Activated CD4-positive, alpha-beta T cell treated with anti-CD3 and anti-CD28 coated beads, Interleukin-2, amount 50 U/mL, for 48 hours (primary cell): ENCODE measurements at regions not wholly inside any gene's neighbourhood (a gene's known extent, or its start where the extent isn't known, plus 50 kb on each side); places are given as distances from the start of the nearest gene placed in this dataset.
"Not testable (repeated sequence)": the region's sequence is repeated elsewhere in the genome, so short reads cannot be mapped to it uniquely, and the experiment has no call there.

Experiments used
- DNase-seq, 2 experiments: peaks; one replicate each; pipeline ENCODE4 v3.0.0-alpha.2; 2020

GRCh38 chr3:118258850-118259249 is 775.8 kb downstream of the IGSF11 start:
- DNase-seq = not testable (repeated sequence)

GRCh38 chr3:118262800-118263402 is 771.7 kb downstream of the IGSF11 start:
- DNase-seq = no peak

DNA sequence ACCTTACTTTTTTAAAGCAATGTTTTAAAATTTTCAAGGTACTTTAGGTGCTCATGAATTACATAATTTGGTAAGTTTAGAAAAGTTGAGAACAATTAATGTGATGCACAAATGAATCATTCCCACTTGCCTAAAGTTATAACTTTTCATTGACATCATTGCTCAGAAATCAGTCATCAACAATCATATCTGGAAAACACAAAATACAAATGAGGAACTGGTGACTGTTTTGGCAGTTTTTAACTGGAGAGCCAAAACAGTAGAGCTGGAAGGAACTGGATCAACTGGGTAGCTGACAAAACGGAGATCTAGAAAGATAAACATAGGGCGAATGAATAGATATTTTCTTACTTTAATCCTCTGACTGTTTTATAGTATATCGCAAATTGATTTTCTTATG is 767.1 kb downstream of the IGSF11 start:
- DNase-seq = no peak

- no peak for DNase-seq
Measured at GRCh38 chr3:118269537-118270125, 765.0 kb downstream of the IGSF11 start.

- DNase-seq = no peak
Measured at GRCh38 chr3:118272991-118273390, 761.7 kb downstream of the IGSF11 start.

GRCh38 chr3:118277814-118278213 is 756.8 kb downstream of the IGSF11 start:
- no peak for DNase-seq

GRCh38 chr3:118292841-118293240 is 741.8 kb downstream of the IGSF11 start:
- no peak for DNase-seq

- DNase-seq = no peak
Measured at GRCh38 chr3:118298133-118298532, 736.5 kb downstream of the IGSF11 start.

DNA sequence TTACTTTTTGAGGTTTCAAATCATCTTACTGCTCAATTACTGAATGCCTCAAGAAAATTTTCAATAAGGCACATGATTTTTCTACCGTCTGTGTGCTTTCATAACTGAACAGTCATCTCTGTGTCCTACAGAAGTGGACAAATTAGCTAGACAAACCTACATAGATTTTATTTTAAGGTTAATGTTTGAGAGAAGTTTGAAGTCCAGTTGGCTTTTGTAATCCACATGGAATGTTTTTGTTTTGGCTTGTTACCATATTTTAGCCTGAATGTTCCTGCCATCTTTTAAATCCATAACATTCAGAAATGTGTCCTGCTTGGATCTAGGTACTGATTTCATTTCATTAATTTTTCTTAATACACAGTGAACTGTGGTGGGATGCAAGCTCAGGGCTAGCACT is 730.1 kb downstream of the IGSF11 start:
- DNase-seq = no peak

DNA sequence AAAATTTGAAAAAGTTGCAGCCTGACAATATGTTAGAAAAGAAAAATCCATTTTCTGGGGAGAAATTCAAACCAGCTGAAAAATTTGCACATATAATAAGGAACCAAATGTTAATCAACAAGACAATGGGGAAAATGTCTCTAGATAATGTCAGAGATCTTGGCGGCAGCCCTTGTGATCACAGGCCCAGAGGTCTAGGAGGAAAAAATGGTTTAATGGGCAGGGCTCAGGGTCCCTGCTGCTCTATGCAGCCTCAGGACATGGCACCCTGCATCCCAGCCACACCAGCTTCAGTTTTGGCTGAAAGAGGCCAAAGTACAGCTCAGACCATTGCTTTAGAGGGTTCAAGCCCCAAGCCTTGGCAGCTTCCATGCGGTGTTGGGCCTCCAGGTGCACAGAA is 701.9 kb downstream of the IGSF11 start:
- DNase-seq = no peak

DNA sequence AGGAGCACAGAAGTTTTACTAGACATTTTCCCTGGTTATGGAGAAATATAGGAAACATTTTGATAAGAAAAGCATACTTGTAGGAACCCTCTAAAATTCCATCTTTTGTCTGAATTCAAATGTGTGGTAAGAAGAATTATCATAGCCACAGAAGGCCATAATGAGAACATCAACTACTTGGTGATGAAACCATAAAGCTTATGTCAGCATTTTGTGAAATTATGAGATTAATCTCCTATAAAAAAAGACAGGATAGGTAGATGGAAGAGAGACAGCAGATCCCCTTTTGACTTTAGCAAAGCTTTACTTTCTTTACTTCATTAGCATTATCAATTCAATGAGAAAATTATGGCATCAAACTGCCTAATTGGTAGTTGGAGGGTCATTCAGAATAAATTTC is 697.0 kb downstream of the IGSF11 start:
- no peak for DNase-seq

DNA sequence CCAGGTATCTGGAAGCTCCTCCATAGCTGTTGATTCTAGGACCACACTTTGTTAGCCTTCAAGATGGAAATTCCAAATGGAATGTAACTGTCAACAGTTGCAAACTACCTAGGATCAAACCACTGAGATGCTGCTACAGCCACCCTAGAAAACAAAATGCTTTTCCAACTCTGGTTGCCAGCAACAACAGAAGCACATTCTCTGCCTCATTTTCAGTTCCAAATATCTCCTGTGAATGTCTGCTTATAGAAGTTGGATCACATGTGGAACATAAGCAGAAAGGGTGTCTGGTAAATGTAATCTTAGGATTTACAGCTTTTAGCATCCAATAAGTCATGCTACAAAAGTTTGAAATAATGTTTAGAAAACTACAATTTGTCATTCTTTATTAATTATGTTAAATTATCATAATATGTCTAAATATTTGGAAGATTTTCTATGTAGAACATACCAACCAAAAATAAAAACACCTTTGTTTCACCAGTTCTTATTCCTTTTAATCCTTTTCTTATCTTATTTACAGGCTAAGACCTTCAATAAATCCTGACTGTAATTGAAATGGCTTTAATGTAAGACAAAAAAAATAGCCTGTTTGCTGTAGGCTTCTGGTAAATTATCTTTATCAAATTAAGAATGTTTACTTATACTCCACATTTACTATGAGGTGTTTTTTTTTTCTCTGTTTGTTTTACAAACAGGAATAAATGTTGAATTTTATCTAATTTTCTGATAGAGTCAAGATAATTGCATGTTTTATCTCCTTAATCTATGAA is 687.1 kb downstream of the IGSF11 start:
- no peak for DNase-seq

DNA sequence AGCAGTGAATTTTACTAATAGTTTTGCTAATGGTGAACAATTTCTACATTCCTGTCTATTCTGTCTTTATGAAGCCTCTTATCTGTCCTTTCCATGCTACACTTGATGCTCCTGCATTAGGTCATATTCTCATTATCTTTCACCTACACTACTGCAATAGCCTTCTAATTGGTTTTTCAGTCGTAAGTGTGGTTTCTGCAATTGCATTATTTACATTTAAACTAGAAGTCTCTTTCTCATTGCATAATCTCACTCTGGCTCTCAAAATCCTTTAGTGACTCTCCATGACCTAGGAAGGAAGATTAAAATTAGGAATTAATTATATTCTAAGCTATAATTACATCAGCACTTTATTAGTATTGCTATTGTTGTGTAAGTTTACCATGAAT is 686.5 kb downstream of the IGSF11 start:
- DNase-seq = no peak

- DNase-seq = no peak
Measured at GRCh38 chr3:118354556-118354955, 680.1 kb downstream of the IGSF11 start.

DNA sequence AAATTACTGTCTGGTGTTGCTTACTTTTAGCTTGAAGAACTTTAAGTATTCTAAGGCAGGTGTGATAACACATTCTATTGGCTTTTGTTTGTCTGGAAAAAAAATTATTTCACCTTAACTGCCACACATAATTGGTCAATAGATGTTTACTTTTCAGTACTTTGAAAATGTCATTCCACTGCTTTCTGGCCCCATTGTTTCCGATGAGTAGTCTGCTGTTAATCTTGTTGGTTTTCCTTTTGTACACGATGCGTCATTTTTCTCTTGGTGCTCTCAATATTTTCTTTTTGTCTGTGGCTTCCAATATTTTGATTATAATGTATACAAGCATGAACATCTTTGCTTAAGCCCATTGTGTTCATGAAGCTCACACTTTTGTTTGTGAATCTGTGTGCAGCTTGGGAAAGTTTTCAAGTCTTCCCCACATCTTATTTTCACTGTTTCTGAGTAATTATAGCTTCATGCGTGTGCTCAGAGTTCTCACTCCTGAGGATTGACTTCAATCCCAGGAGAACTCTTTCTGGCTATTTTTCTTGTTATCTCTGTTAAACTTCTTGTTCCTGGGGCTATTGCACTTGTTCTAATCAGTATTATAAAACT is 664.7 kb downstream of the IGSF11 start:
- DNase-seq = no peak

DNA sequence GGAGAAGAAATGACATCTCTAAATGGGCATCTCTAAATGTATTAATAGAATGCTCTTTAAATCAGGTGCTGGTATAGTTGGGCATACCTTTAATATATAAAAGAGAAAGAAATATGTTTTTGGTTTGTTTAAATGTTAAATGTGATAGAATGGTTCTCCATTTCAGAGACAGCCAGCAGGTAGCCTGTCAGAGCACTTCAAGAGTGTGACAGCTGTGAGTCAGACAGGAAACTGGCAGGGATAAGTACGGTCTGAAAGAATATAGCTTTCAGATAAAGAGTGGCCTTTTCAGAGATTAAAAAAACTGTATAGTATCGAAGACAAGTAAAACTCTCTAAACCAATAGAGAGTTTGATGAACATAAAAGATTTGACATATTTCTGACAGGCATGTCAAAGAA is 654.1 kb downstream of the IGSF11 start:
- DNase-seq = no peak

DNA sequence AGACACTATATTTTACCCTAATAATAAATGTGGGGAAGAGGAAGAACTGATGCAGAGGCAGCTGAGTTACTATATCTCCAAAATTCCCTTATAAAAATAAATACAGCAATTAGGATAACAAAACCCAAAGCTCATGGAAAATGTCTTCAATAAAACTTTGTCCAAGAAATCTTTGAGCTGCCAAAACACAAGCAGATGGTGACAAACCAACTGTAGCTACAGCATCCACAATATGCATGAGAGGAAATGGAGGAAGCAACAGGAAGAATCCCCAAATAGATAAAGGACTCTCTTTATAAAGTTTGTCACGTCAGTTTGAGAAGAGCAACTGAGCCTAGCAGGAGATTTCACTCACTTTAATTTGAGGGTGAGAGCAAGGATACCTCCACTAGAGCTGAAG is 638.2 kb downstream of the IGSF11 start:
- no peak for DNase-seq

DNA sequence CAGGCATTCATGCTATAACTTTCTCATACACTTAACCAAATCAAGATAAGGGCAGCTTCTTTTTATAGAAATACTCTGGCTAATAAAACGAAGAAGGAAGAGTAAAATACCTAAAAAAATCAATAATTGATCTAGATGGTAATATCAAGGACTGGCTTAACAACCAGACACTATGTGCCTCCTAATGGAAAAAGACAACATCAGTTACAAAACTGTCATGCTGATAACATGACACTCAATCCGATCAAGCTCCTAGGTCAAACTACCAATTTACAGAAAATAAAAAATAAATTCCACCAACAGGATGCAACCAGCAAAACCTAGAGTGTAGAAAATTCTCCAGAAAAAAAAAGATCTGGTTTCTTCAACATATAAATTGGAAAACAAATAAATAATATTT is 634.6 kb downstream of the IGSF11 start:
- no peak for DNase-seq

DNA sequence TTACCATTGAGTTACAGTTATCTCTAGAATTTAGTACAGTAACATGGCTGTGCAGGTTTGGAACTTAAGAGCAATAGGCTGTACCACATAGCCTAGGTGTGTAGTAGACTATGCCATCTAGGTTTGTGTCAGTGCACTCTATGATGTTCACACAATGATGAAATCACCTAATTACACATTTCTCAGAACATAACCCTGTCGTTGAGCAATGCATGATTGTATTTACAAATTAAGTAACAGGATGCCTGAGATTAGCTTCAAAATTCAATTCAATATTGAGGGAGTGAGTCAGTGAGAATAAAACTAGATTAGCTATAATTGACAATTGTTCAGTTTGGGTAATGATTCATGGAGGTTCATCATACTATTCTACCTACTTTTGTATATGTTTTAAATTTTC is 633.8 kb downstream of the IGSF11 start:
- DNase-seq = no peak

GRCh38 chr3:118401887-118402286 is 632.8 kb downstream of the IGSF11 start:
- no peak for DNase-seq

GRCh38 chr3:118402971-118403370 is 631.7 kb downstream of the IGSF11 start:
- DNase-seq = no peak

GRCh38 chr3:118406562-118406961 is 628.1 kb downstream of the IGSF11 start:
- no peak for DNase-seq

GRCh38 chr3:118408431-118408830 is 626.2 kb downstream of the IGSF11 start:
- DNase-seq = no peak

DNA sequence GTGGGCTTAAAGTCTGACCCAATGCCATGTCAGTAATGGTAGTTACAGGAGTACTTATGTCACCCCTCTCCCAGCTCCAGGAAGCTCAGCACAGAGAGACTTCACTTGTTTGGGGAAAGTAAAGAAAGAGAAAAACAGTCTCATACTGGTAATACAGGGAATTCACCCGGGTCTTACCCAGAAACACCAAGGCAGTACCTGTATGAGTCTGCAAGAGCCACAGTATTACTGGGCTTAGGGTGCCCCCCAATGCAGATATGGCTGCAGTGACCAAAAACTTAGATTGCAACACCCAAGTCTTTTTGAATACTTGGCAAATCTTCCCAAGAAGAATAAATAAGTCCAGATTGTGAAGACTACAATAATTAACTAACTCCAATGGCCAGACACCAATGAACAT is 622.1 kb downstream of the IGSF11 start:
- DNase-seq = no peak
